GM12878 (cell line): ENCODE measurements at regions not wholly inside any gene's neighbourhood (a gene's known extent, or its start where the extent isn't known, plus 50 kb on each side); places are given as distances from the start of the nearest gene placed in this dataset.

Experiments used
- ATAC-seq: fragments of 200-7000 bp; cut with Tn5 transposase; 3 replicates; pipeline ENCODE4 v1.9.1; 2020; ENCODE audit warnings: mild to moderate bottlenecking, moderate library complexity
- BruUV-seq: library from RNA; stranded (reverse); fragments of 400-500 nt; replicated peaks from 2 replicates; lab custom pipeline; 2021; lab: Mats Ljungman, UMichigan
- CTCF ChIA-PET: fragments of 300-600 bp; sonication (Branson Sonifier 250); formaldehyde crosslinking; extraction: SDS; loops from one replicate; lab custom pipeline; 2021; ENCODE audit warnings: inconsistent platforms; lab: Yijun Ruan, JAX
- POLR2A ChIA-PET: fragments of 350-600 bp; formaldehyde crosslinking; extraction: SDS; loops from one replicate; lab custom pipeline; 2021; ENCODE audit warnings: inconsistent platforms; lab: Charles Lee
- RAD21 ChIA-PET: fragments of 300-600 bp; sonication (Branson Sonifier 250); formaldehyde crosslinking; loops from one replicate; lab custom pipeline; 2023; ENCODE audit warnings: antibody characterized with exemption; ENCODE audit not compliant: unreplicated experiment; lab: Charles Lee
- SMC1A ChIA-PET: fragments of 300-600 bp; sonication (Branson Sonifier 250); formaldehyde crosslinking; loops from one replicate; lab custom pipeline; 2023; ENCODE audit not compliant: unreplicated experiment, uncharacterized antibody; lab: Charles Lee
- DNase-seq: peaks from one replicate; pipeline ENCODE4 v3.0.0-alpha.2; 2011; ENCODE audit warnings: low read depth, low spot score
- FAIRE-seq: peaks from 3 replicates; lab custom pipeline; 2011; peaks lifted over from hg19 to GRCh38; lab: Jason Lieb, UNC
- H2AFZ ChIP-seq: 2 replicates; pipeline ENCODE4 v1.6.0; 2011; ENCODE audit warnings: low read depth, low read length, control low read depth; ENCODE audit not compliant: control insufficient read depth
- H3K27ac ChIP-seq: 2 replicates; pipeline ENCODE4 v1.5.1; 2011; ENCODE audit warnings: control low read depth; ENCODE audit not compliant: control insufficient read depth, insufficient read depth
- H3K27me3 ChIP-seq, 2 experiments: replicated peaks in 1 of 2; 2 replicates each; pipeline versions ENCODE4 v1.6.0 to v1.6.1; 2011; ENCODE audit warnings: low read length in 1 of 2; ENCODE audit not compliant: control insufficient read depth in 2 of 2, insufficient read depth in 2 of 2
- H3K36me3 ChIP-seq, 2 experiments: 2 replicates each; pipeline ENCODE4 v1.5.1; 2011; ENCODE audit warnings: low read length in 1 of 2; ENCODE audit not compliant: control insufficient read depth in 2 of 2, insufficient read depth in 2 of 2
- H3K4me1 ChIP-seq: 2 replicates; pipeline ENCODE4 v1.6.1; 2011; ENCODE audit warnings: mild to moderate bottlenecking, low read length, moderate library complexity, mixed read lengths; ENCODE audit not compliant: control insufficient read depth, insufficient read depth
- H3K4me2 ChIP-seq: 2 replicates; pipeline ENCODE4 v1.6.0; 2011; ENCODE audit warnings: control low read depth; ENCODE audit not compliant: control insufficient read depth, insufficient read depth
- H3K4me3 ChIP-seq: fragments of 200-600 bp; sonication (generic); 2 replicates; pipeline ENCODE4 v1.5.1; 2016
- H3K79me2 ChIP-seq: 2 replicates; pipeline ENCODE4 v1.6.0; 2011; ENCODE audit warnings: low read length; ENCODE audit not compliant: control insufficient read depth, insufficient read depth
- H3K9ac ChIP-seq: 2 replicates; pipeline ENCODE4 v1.8.0; 2011; ENCODE audit warnings: low read length, control low read depth, mixed read lengths; ENCODE audit not compliant: control insufficient read depth, insufficient read depth
- H3K9me3 ChIP-seq: replicated peaks from 3 replicates; pipeline ENCODE4 v1.5.1; 2011; ENCODE audit warnings: mild to moderate bottlenecking, low read length; ENCODE audit not compliant: control insufficient read depth, insufficient read depth
- H4K20me1 ChIP-seq: 2 replicates; pipeline ENCODE4 v1.6.0; 2011; ENCODE audit not compliant: control insufficient read depth, insufficient read depth
- EED ChIP-seq: sonication (generic); IDR thresholded peaks from 2 replicates; pipeline ENCODE4 v1.6.1; 2016; ENCODE audit warnings: antibody characterized with exemption, low read depth
- GABPA ChIP-seq: IDR thresholded peaks from 2 replicates; pipeline ENCODE4 v1.6.1; 2014; ENCODE audit warnings: antibody characterized with exemption, low read depth, mild to moderate bottlenecking, inconsistent platforms
- NFIC ChIP-seq: IDR thresholded peaks from 2 replicates; pipeline ENCODE4 v1.6.1; 2012; ENCODE audit warnings: low read depth, mild to moderate bottlenecking, inconsistent platforms, low read length, moderate library complexity
- NFXL1 ChIP-seq: fragments of 450-650 bp; IDR thresholded peaks from 2 replicates; pipeline ENCODE4 v1.6.1; 2017; ENCODE audit warnings: antibody characterized with exemption, mild to moderate bottlenecking, borderline replicate concordance
- RB1 ChIP-seq: fragments of 450-650 bp; formaldehyde crosslinking; IDR thresholded peaks from 2 replicates; pipeline ENCODE4 v1.6.1; 2017; ENCODE audit warnings: mild to moderate bottlenecking, borderline replicate concordance
- RELB ChIP-seq: fragments of 450-650 bp; IDR thresholded peaks from 2 replicates; pipeline ENCODE4 v1.6.1; 2017; ENCODE audit warnings: low read depth, mild to moderate bottlenecking, moderate library complexity
- SIN3A ChIP-seq: IDR thresholded peaks from 2 replicates; pipeline ENCODE4 v1.6.1; 2012; ENCODE audit warnings: low read depth, low read length, improper control_type of control experiment
- WRNIP1 ChIP-seq: IDR thresholded peaks from 2 replicates; pipeline ENCODE4 v1.6.1; 2011; ENCODE audit warnings: low read depth, low read length, improper control_type of control experiment, borderline replicate concordance
- WGBS: methylation state at CpG from one replicate; pipeline ENCODE4 v1.1.6; 2016; ENCODE audit warnings: low lambda C conversion rate; ENCODE audit not compliant: insufficient replicate concordance, insufficient coverage; ENCODE audit errors: missing lambda C conversion rate; 5-methylcytosine and 5-hydroxymethylcytosine counted together
- in situ Hi-C: fragments of 300-500 bp; cut with MboI; formaldehyde crosslinking; loops from 9 replicates; pipeline ENCODE4 v1.14.3; 2018; ENCODE audit warnings: mixed read lengths
- intact Hi-C: fragments of 100-400 bp; cut with micrococcal nuclease; formaldehyde crosslinking; loops from one replicate; pipeline ENCODE4 v1.14.2; 2022; ENCODE audit not compliant: unreplicated experiment
- TF ChIP-seq, protein P1 (sequence below): IDR thresholded peaks from 2 replicates; pipeline ENCODE4 v1.6.1; 2012; ENCODE audit warnings: mild to moderate bottlenecking, low read depth, low read length
- TF ChIP-seq, protein P2 (sequence below): IDR thresholded peaks from 2 replicates; pipeline ENCODE4 v1.6.1; 2012; ENCODE audit warnings: low read depth, low read length, improper control_type of control experiment

DNA sequence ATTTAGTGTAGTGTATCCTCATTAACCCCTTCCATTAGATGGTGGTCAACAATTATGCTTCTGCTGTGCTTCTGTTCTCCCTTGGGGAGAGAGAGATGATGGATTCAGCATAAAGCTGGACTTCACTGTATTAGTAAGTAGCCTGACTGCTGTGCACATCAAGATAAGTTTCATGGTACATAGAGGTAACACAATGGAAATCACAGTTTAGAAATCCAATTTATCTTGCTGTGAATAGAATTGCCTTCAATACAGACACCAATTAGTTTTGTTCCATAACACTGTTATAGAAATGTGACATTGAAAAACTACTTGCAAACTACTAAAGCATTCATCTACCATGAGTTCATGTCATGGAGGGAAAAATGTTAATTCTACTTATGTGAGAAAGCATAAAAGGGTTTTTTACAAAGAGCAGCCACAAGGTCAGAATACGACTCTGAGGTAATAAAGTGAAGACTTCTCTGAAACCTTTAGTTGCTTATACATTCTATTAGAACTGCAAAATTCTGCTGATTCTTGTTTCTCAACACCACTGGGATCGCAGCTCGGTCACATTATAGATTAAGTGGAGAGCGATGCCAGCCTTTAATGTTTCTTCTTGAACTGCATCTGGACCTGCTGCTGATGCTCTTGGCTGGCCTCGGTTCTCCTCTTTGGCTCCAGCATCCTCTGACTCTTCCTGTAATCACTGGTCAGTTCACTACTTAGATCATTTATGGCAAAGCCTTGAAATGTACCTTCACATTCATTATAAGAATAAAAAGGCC is 190.8 kb downstream of the ATP23 start (continued):
- no peak for TF ChIP-seq WRNIP1
- no peak for TF ChIP-seq EED

DNA sequence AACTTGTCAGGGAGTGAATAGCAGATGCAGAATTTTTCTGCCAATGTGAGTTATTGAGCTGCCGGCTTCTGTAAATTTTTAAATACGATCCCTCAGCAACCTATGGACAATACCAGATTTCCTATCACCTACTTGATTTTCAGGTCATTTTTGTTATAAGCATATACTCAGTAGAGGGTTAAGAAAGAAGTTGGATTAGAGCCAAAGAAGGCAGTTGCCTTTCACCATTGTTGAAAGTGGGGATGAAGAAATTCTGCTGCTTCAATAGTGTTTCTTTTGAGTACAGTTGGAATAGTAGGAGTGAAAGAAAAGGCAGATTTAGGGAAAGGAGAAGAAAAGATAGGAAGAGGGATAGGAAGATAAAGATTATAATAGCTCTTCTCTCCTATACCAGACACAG is 197.1 kb downstream of the ATP23 start:
- no peak for TF ChIP-seq RB1
- SMC1A ChIA-PET, result no interaction called here
- Histone ChIP-seq H2AFZ (no peak overlapping the region), H3K4me3 (no peak overlapping the region), H3K27ac (no peak overlapping the region), H3K79me2 (no peaks in the 10 kb centered on the region), H3K36me3 (no peaks in the 10 kb centered on the region), H4K20me1 (no peaks in the 10 kb centered on the region), H3K9ac (no peak overlapping the region), H3K4me1 (no peaks in the 10 kb centered on the region), H3K27me3 (no peaks in the 10 kb centered on the region), H3K9me3 (no peaks in the 10 kb centered on the region), H3K4me2 (no peak overlapping the region)
- FAIRE-seq (no peak), ATAC-seq (no peak), DNase-seq (no peak)
- CTCF ChIA-PET, result no interaction called here
- POLR2A ChIA-PET, result no interaction called here
- BruUV-seq, result no TSS peak
- intact Hi-C loops, result no loop called here
- 83% methylated on average over 2 of the region's 2 CpGs for WGBS
- in situ Hi-C loops, result no loop called here
- RAD21 ChIA-PET, result no interaction called here

GRCh38 chr12:58139894-58140293 is 198.5 kb downstream of the ATP23 start:
- WGBS, result 0% methylated on average over 1 of the region's 1 CpG

More at GRCh38 chr12:58139894-58140293, 198.5 kb downstream of the ATP23 start:
- Histone ChIP-seq H4K20me1 (no peaks in the 10 kb centered on the region), H3K4me3 (no peak overlapping the region), H3K4me2 (no peak overlapping the region), H2AFZ (no peak overlapping the region), H3K79me2 (no peaks in the 10 kb centered on the region), H3K36me3 (no peaks in the 10 kb centered on the region), H3K27ac (no peak overlapping the region), H3K9ac (no peak overlapping the region), H3K9me3 (no peaks in the 10 kb centered on the region), H3K27me3 (no peaks in the 10 kb centered on the region), H3K4me1 (no peaks in the 10 kb centered on the region)
- ChIA-PET CTCF (no interaction called here), POLR2A (no interaction called here), SMC1A (no interaction called here), RAD21 (no interaction called here)
- no peak for FAIRE-seq
- TF ChIP-seq GABPA (no peak), NFIC (no peak), SIN3A (no peak), NFXL1 (no peak), RELB (no peak)
- TF ChIP-seq, protein P1, sequence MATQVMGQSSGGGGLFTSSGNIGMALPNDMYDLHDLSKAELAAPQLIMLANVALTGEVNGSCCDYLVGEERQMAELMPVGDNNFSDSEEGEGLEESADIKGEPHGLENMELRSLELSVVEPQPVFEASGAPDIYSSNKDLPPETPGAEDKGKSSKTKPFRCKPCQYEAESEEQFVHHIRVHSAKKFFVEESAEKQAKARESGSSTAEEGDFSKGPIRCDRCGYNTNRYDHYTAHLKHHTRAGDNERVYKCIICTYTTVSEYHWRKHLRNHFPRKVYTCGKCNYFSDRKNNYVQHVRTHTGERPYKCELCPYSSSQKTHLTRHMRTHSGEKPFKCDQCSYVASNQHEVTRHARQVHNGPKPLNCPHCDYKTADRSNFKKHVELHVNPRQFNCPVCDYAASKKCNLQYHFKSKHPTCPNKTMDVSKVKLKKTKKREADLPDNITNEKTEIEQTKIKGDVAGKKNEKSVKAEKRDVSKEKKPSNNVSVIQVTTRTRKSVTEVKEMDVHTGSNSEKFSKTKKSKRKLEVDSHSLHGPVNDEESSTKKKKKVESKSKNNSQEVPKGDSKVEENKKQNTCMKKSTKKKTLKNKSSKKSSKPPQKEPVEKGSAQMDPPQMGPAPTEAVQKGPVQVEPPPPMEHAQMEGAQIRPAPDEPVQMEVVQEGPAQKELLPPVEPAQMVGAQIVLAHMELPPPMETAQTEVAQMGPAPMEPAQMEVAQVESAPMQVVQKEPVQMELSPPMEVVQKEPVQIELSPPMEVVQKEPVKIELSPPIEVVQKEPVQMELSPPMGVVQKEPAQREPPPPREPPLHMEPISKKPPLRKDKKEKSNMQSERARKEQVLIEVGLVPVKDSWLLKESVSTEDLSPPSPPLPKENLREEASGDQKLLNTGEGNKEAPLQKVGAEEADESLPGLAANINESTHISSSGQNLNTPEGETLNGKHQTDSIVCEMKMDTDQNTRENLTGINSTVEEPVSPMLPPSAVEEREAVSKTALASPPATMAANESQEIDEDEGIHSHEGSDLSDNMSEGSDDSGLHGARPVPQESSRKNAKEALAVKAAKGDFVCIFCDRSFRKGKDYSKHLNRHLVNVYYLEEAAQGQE, result no peak
- TF ChIP-seq, protein P2, sequence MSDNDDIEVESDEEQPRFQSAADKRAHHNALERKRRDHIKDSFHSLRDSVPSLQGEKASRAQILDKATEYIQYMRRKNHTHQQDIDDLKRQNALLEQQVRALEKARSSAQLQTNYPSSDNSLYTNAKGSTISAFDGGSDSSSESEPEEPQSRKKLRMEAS, result no peak
- BruUV-seq, result no TSS peak
- ATAC-seq, result no peak
- no peak for DNase-seq
- in situ Hi-C loops (no loop called here), intact Hi-C loops (no loop called here)
